ENCODE measurements at regions not wholly inside any gene's neighbourhood (a gene's known extent, or its start where the extent isn't known, plus 50 kb on each side); places are given as distances from the start of the nearest gene placed in this dataset.

GRCh38 chr12:89238593-89238992 is 113.7 kb downstream of the DUSP6 start:
- ChIA-PET POLR2A (ENCODE audit: unreplicated experiment) (no interaction called here), CTCF (no interaction called here)
- intact Hi-C loops (cut with micrococcal nuclease; ENCODE audit: unreplicated experiment): no loop called here
- Histone ChIP-seq H3K4me1 (replicated peaks; ENCODE audit: insufficient read depth) (peaks cover 37% of the 10 kb centered on the region), H3K9me2 (ENCODE audit: insufficient read depth) (no peaks in the 10 kb centered on the region), H3K4me3 (no peak overlapping the region), H3K27ac (no peak overlapping the region), H2AFZ (0 out of 2 replicates have a peak overlapping the region, but pooled peaks have one; percentile 14), H3K4me2 (no peak overlapping the region), H3K79me2 (ENCODE audit: low read depth) (no peaks in the 10 kb centered on the region), H3K36me3 (ENCODE audit: low read depth) (no peaks in the 10 kb centered on the region), H4K20me1 (ENCODE audit: insufficient read depth) (no peaks in the 10 kb centered on the region), H3K27me3 (ENCODE audit: insufficient read depth, low read depth) (no peaks in the 10 kb centered on the region), H3K9me3 (ENCODE audit: insufficient read depth, low read depth) (peaks cover 16% of the 10 kb centered on the region), H3F3A (ENCODE audit: insufficient read depth, low read depth) (peaks cover 22% of the 10 kb centered on the region)
- DNase-seq: no peak
- no TSS peak for BruUV-seq (replicated peaks)
- TF ChIP-seq CTCF (conservative IDR thresholded peaks at IDR 0.05) (no peak), EZH2 (IDR thresholded peaks at IDR 0.05; ENCODE audit: low read depth) (no peak)

- peaks cover 22% of the 10 kb centered on the region for H3F3A ChIP-seq (ENCODE audit: insufficient read depth, low read depth)
- H3K36me3 ChIP-seq (ENCODE audit: low read depth): no peaks in the 10 kb centered on the region
- H3K9me3 ChIP-seq (ENCODE audit: insufficient read depth, low read depth): peaks cover 16% of the 10 kb centered on the region
- no peaks in the 10 kb centered on the region for H3K27me3 ChIP-seq (ENCODE audit: insufficient read depth, low read depth)
- CTCF ChIA-PET: no interaction called here
- intact Hi-C loops (cut with micrococcal nuclease; ENCODE audit: unreplicated experiment): loop anchor here (1.0 kb wide), 3 partner anchors 11 to 120 kb away; partner anchors contain the start of gene DUSP6
- peak overlapping the region; percentile 70 for H3K4me2 ChIP-seq
- H4K20me1 ChIP-seq (ENCODE audit: insufficient read depth): no peaks in the 10 kb centered on the region
- no peaks in the 10 kb centered on the region for H3K9me2 ChIP-seq (ENCODE audit: insufficient read depth)
- no TSS peak for BruUV-seq (replicated peaks)
- TF ChIP-seq CTCF (conservative IDR thresholded peaks at IDR 0.05): no peak
- TF ChIP-seq EZH2 (IDR thresholded peaks at IDR 0.05; ENCODE audit: low read depth): no peak
- peak overlapping the region; percentile 87 for H3K27ac ChIP-seq
- no peak overlapping the region for H2AFZ ChIP-seq
- POLR2A ChIA-PET (ENCODE audit: unreplicated experiment): interaction anchor here (1.1 kb wide), 1 partner anchor 115 kb away, joined by 3 read pairs; the partner anchor contains the start of gene DUSP6
- no peaks in the 10 kb centered on the region for H3K79me2 ChIP-seq (ENCODE audit: low read depth)
- H3K4me3 ChIP-seq: peak overlapping the region; percentile 26; the same call in 1 of the 2 replicates
- H3K4me1 ChIP-seq (replicated peaks; ENCODE audit: insufficient read depth): peaks cover 37% of the 10 kb centered on the region
- DNase-seq: no peak
These were observed 114.5 kb downstream of the DUSP6 start for GRCh38 chr12:89237763-89238162.

GRCh38 chr12:89236748-89237383 is 115.4 kb downstream of the DUSP6 start:
- H3K4me2 ChIP-seq: peak overlapping the region; percentile 70
- no peaks in the 10 kb centered on the region for H3K9me2 ChIP-seq (ENCODE audit: insufficient read depth)
- intact Hi-C loops (cut with micrococcal nuclease; ENCODE audit: unreplicated experiment): loop anchor here (1.0 kb wide), 3 partner anchors 11 to 120 kb away; partner anchors contain the start of gene DUSP6
- H3K27me3 ChIP-seq (ENCODE audit: insufficient read depth, low read depth): no peaks in the 10 kb centered on the region
- H3K4me3 ChIP-seq: no peak overlapping the region
- DNase-seq: peak; percentile 28 to 96
- ChIA-PET CTCF (interaction anchor here (0.5 kb wide), 1 partner anchor 101 kb away, joined by 5 read pairs; no protein-coding TSS in a partner anchor), POLR2A (ENCODE audit: unreplicated experiment) (interaction anchor here (0.6 to 1.1 kb wide), 4 partner anchors 107 to 1279 kb away, joined by 3 to 10 read pairs (median 4); partner anchors contain the start of gene DUSP6)
- H3K36me3 ChIP-seq (ENCODE audit: low read depth): no peaks in the 10 kb centered on the region
- no peaks in the 10 kb centered on the region for H4K20me1 ChIP-seq (ENCODE audit: insufficient read depth)
- TF ChIP-seq EZH2 (IDR thresholded peaks at IDR 0.05; ENCODE audit: low read depth) (no peak), CTCF (conservative IDR thresholded peaks at IDR 0.05) (no peak)
- peaks cover 22% of the 10 kb centered on the region for H3F3A ChIP-seq (ENCODE audit: insufficient read depth, low read depth)
- H2AFZ ChIP-seq: 0 out of 2 replicates have a peak overlapping the region, but pooled peaks have one; percentile 10
- no TSS peak for BruUV-seq (replicated peaks)
- no peaks in the 10 kb centered on the region for H3K79me2 ChIP-seq (ENCODE audit: low read depth)
- peak overlapping the region; percentile 87 for H3K27ac ChIP-seq
- H3K9me3 ChIP-seq (ENCODE audit: insufficient read depth, low read depth): peaks cover 16% of the 10 kb centered on the region
- H3K4me1 ChIP-seq (replicated peaks; ENCODE audit: insufficient read depth): peaks cover 37% of the 10 kb centered on the region
